Panc1 (cell line): ENCODE measurements at regions not wholly inside any gene's neighbourhood (a gene's known extent, or its start where the extent isn't known, plus 50 kb on each side); places are given as distances from the start of the nearest gene placed in this dataset.
"Not testable (repeated sequence)": the region's sequence is repeated elsewhere in the genome, so short reads cannot be mapped to it uniquely, and the experiment has no call there.

Experiments used
- ATAC-seq: fragments of 200-7000 bp; cut with Tn5 transposase; 2 replicates; pipeline ENCODE4 v1.9.1; 2020; ENCODE audit warnings: mild to moderate bottlenecking, moderate library complexity
- BruUV-seq: library from RNA; stranded (reverse); fragments of 400-500 nt; replicated peaks from 2 replicates; lab custom pipeline; 2021; lab: Mats Ljungman, UMichigan
- CTCF ChIA-PET: fragments of 300-600 bp; sonication (Branson Sonifier 250); formaldehyde crosslinking; loops from one replicate; lab custom pipeline; 2022; ENCODE audit warnings: antibody characterized with exemption; lab: Charles Lee
- POLR2A ChIA-PET: fragments of 300-600 bp; sonication (Branson Sonifier 250); formaldehyde crosslinking; loops from one replicate; lab custom pipeline; 2022; ENCODE audit warnings: antibody characterized with exemption; lab: Charles Lee
- DNase-seq: peaks from one replicate; pipeline ENCODE4 v3.0.0-alpha.2; 2010; ENCODE audit warnings: low read depth, low spot score
- H3K27ac ChIP-seq: 2 replicates; pipeline ENCODE4 v1.5.1; 2011; ENCODE audit warnings: mild to moderate bottlenecking, low read length, inconsistent platforms
- H3K27me3 ChIP-seq: fragments of 200-500 bp; sonication (Bioruptor generic); 2 replicates; pipeline ENCODE4 v1.6.0; 2014; ENCODE audit warnings: low read length, inconsistent platforms; ENCODE audit not compliant: control insufficient read depth, insufficient read depth
- H3K36me3 ChIP-seq: fragments of 200-500 bp; sonication (Bioruptor generic); 2 replicates; pipeline ENCODE4 v1.5.1; 2014; ENCODE audit warnings: inconsistent platforms, mild to moderate bottlenecking, low read length, moderate library complexity; ENCODE audit not compliant: control insufficient read depth, insufficient read depth
- H3K4me1 ChIP-seq: 2 replicates; pipeline ENCODE4 v1.5.1; 2011; ENCODE audit warnings: inconsistent platforms, mild to moderate bottlenecking, low read length, moderate library complexity; ENCODE audit not compliant: control insufficient read depth, insufficient read depth
- H3K4me3 ChIP-seq, 2 experiments: 2 replicates each; pipeline ENCODE4 v1.5.1; 2011 to 2012; ENCODE audit warnings: low read depth in 2 of 2, low read length in 2 of 2, mild to moderate bottlenecking in 2 of 2, inconsistent platforms in 1 of 2, moderate library complexity in 1 of 2
- H3K9me3 ChIP-seq: fragments of 200-500 bp; sonication (Bioruptor generic); 2 replicates; pipeline ENCODE4 v1.5.1; 2014; ENCODE audit warnings: low read depth, mild to moderate bottlenecking, inconsistent platforms, low read length, moderate library complexity; ENCODE audit not compliant: control insufficient read depth, insufficient read depth
- CTCF ChIP-seq: fragments of 450-650 bp; IDR thresholded peaks from 2 replicates; pipeline ENCODE4 v1.5.1; 2017; ENCODE audit warnings: mild to moderate bottlenecking
- POLR2AphosphoS5 ChIP-seq: IDR thresholded peaks from 2 replicates; pipeline ENCODE4 v1.6.1; 2012; ENCODE audit warnings: mild to moderate bottlenecking, low read depth, low read length, moderate library complexity
- REST ChIP-seq, 2 experiments: IDR thresholded peaks; 2 replicates each; pipeline ENCODE4 v1.6.1; 2011 to 2012; ENCODE audit warnings: low read depth in 2 of 2, control low read depth in 1 of 2, low read length in 1 of 2, mild to moderate bottlenecking in 1 of 2, moderate library complexity in 1 of 2; ENCODE audit not compliant: insufficient read depth in 1 of 2
- SIN3A ChIP-seq: IDR thresholded peaks from 2 replicates; pipeline ENCODE4 v1.6.1; 2012; ENCODE audit warnings: low read depth, mild to moderate bottlenecking, low read length, moderate library complexity, borderline replicate concordance; ENCODE audit not compliant: insufficient read depth
- TCF7L2 ChIP-seq: IDR thresholded peaks from 2 replicates; pipeline ENCODE4 v1.6.1; 2011; ENCODE audit warnings: mild to moderate bottlenecking, low read depth, low read length, inconsistent platforms
- in situ Hi-C: cut with HindIII; loops from 2 replicates; pipeline ENCODE4 v1.10.0; 2016; ENCODE audit warnings: low sequenced_read_pairs, low pct_unique_long_range_greater_than_20kb
- intact Hi-C: fragments of 100-400 bp; cut with micrococcal nuclease; formaldehyde crosslinking; loops from one replicate; pipeline ENCODE4 v1.10.0; 2022; ENCODE audit not compliant: unreplicated experiment

- no peak for DNase-seq
- Histone ChIP-seq H3K27me3 (no peaks in the 10 kb centered on the region), H3K4me1 (no peaks in the 10 kb centered on the region), H3K27ac (no peak overlapping the region), H3K4me3 (no peak overlapping the region), H3K36me3 (no peaks in the 10 kb centered on the region), H3K9me3 (no peaks in the 10 kb centered on the region)
- intact Hi-C loops (no loop called here), in situ Hi-C loops (no loop called here)
- no peak for ATAC-seq
- ChIA-PET POLR2A (no interaction called here), CTCF (no interaction called here)
- no TSS peak for BruUV-seq
- TF ChIP-seq TCF7L2 (no peak), REST (IDR thresholded peaks at IDR 0.05; ENCODE audit: insufficient read depth in 1 of 2, low read depth in 2 of 2, low read length in 1 of 2) (no peak), CTCF (no peak), SIN3A (no peak), POLR2AphosphoS5 (no peak)
These were observed 470.3 kb downstream of the TMEM114 start for GRCh38 chr16:8120001-8120400.

GRCh38 chr16:8115814-8116213 lies 474.5 kb downstream of the TMEM114 start:
- DNase-seq: no peak
- no peak for ATAC-seq
- ChIA-PET CTCF (no interaction called here), POLR2A (no interaction called here)
- intact Hi-C loops: no loop called here
- in situ Hi-C loops: no loop called here
- H3K27me3 ChIP-seq: no peaks in the 10 kb centered on the region
- H3K36me3 ChIP-seq: no peaks in the 10 kb centered on the region
- H3K4me1 ChIP-seq: no peaks in the 10 kb centered on the region
- TF ChIP-seq TCF7L2 (no peak), SIN3A (no peak), CTCF (no peak), POLR2AphosphoS5 (no peak), REST (IDR thresholded peaks at IDR 0.05; ENCODE audit: insufficient read depth in 1 of 2, low read depth in 2 of 2, low read length in 1 of 2) (no peak)
- no TSS peak for BruUV-seq
- no peak overlapping the region for H3K27ac ChIP-seq
- no peaks in the 10 kb centered on the region for H3K9me3 ChIP-seq
- no peak overlapping the region for H3K4me3 ChIP-seq

- BruUV-seq, intact Hi-C loops, H3K36me3 ChIP-seq, DNase-seq, H3K4me3 ChIP-seq, H3K27ac ChIP-seq, POLR2A ChIA-PET, CTCF ChIA-PET, ATAC-seq, H3K9me3 ChIP-seq, H3K27me3 ChIP-seq, H3K4me1 ChIP-seq, in situ Hi-C loops: not testable (repeated sequence)
These were observed 475.4 kb downstream of the TMEM114 start for GRCh38 chr16:8114941-8115340.
